Lower leg skin (tissue), 4 donors: ENCODE measurements at regions not wholly inside any gene's neighbourhood (a gene's known extent, or its start where the extent isn't known, plus 50 kb on each side); places are given as distances from the start of the nearest gene placed in this dataset.
"Not testable (repeated sequence)": the region's sequence is repeated elsewhere in the genome, so short reads cannot be mapped to it uniquely, and the experiment has no call there.

Source experiments
- DNase-seq, 2 donors: peaks; one replicate each; pipeline ENCODE4 v3.0.0-alpha.2; 2019; ENCODE audit warnings: low spot score in 2 of 2
- H3K4me3 ChIP-seq: fragments of 200-600 bp; sonication (generic); 2 replicates; pipeline ENCODE4 v1.5.1; 2017; ENCODE audit warnings: mild to moderate bottlenecking, low read depth; ENCODE audit not compliant: poor library complexity, severe bottlenecking
- CTCF ChIP-seq, 3 donors: fragments of 450-650 bp; IDR thresholded peaks; one replicate each; pipeline ENCODE4 v1.5.1; 2016; ENCODE audit warnings: antibody characterized with exemption in 3 of 3, mild to moderate bottlenecking in 3 of 3, moderate library complexity in 2 of 3
- POLR2A ChIP-seq, 2 donors: fragments of 450-650 bp; IDR thresholded peaks; one replicate each; pipeline ENCODE4 v1.6.1; 2016 to 2017; ENCODE audit warnings: antibody characterized with exemption in 2 of 2, mild to moderate bottlenecking in 1 of 2, moderate library complexity in 1 of 2
- WGBS, 2 donors: methylation state at CpG; one replicate each; pipeline ENCODE4 v1.1.5; 2018; 5-methylcytosine and 5-hydroxymethylcytosine counted together
- intact Hi-C: fragments of 100-400 bp; cut with DNase I; formaldehyde crosslinking; loops from one replicate; pipeline ENCODE4 v1.15.0; 2023; ENCODE audit warnings: low total_unique reads

GRCh38 chr5:17336054-17336453, 118.6 kb downstream of the BASP1 start:
- no peak for DNase-seq
- no peak overlapping the region for H3K4me3 ChIP-seq
- no peak for TF ChIP-seq POLR2A (IDR thresholded peaks at IDR 0.05)
- intact Hi-C loops = no loop called here
- 64 to 68% methylated on average over 1 of the region's 1 CpG for WGBS, 2 donors

GRCh38 chr5:17336723-17337122, 119.3 kb downstream of the BASP1 start:
- intact Hi-C loops, H3K4me3 ChIP-seq, DNase-seq: not testable (repeated sequence)
- WGBS, 2 donors = 77 to 85% methylated on average over 3 of the region's 3 CpGs

GRCh38 chr5:17339841-17340240, 122.4 kb downstream of the BASP1 start:
- WGBS, 2 donors = 88 to 93% methylated on average over 1 of the region's 1 CpG
- TF ChIP-seq POLR2A (IDR thresholded peaks at IDR 0.05) (no peak), CTCF (IDR thresholded peaks at IDR 0.05) (no peak)
- intact Hi-C loops = no loop called here
- DNase-seq = no peak
- no peak overlapping the region for H3K4me3 ChIP-seq

- H3K4me3 ChIP-seq = no peak overlapping the region
- TF ChIP-seq POLR2A (IDR thresholded peaks at IDR 0.05) (no peak), CTCF (IDR thresholded peaks at IDR 0.05) (no peak)
- intact Hi-C loops = no loop called here
- 31 to 38% methylated on average over 2 of the region's 2 CpGs for WGBS, 2 donors
- no peak for DNase-seq
These were observed 122.9 kb downstream of the BASP1 start for GRCh38 chr5:17340379-17340778.

GRCh38 chr5:17340819-17341218, 123.4 kb downstream of the BASP1 start:
- H3K4me3 ChIP-seq = no peak overlapping the region
- no peak for DNase-seq
- intact Hi-C loops = no loop called here
- WGBS, 2 donors = 39 to 42% methylated on average over 1 of the region's 1 CpG
- TF ChIP-seq POLR2A (IDR thresholded peaks at IDR 0.05) = no peak
- TF ChIP-seq CTCF (IDR thresholded peaks at IDR 0.05) = no peak

GRCh38 chr5:17343675-17344074, 126.2 kb downstream of the BASP1 start:
- 16 to 18% methylated on average over 2 of the region's 2 CpGs for WGBS, 2 donors

More at GRCh38 chr5:17343675-17344074, 126.2 kb downstream of the BASP1 start:
- H3K4me3 ChIP-seq = no peak overlapping the region
- intact Hi-C loops = no loop called here
- DNase-seq = no peak
- no peak for TF ChIP-seq CTCF (IDR thresholded peaks at IDR 0.05)
- no peak for TF ChIP-seq POLR2A (IDR thresholded peaks at IDR 0.05)
